Keratinocyte (primary cell): ENCODE measurements at regions not wholly inside any gene's neighbourhood (a gene's known extent, or its start where the extent isn't known, plus 50 kb on each side); places are given as distances from the start of the nearest gene placed in this dataset.

ENCODE experiments used
- DNase-seq: peaks from one replicate; pipeline ENCODE4 v3.0.0-alpha.2; 2011; ENCODE audit warnings: low read depth, missing footprints, low spot score
- FAIRE-seq: peaks from 2 replicates; lab custom pipeline; 2011; peaks lifted over from hg19 to GRCh38; lab: Jason Lieb, UNC
- H2AFZ ChIP-seq: 2 replicates; pipeline ENCODE4 v1.6.0; 2012; ENCODE audit warnings: low read length, control low read depth, inconsistent platforms; ENCODE audit not compliant: control insufficient read depth
- H3K27ac ChIP-seq: 2 replicates; pipeline ENCODE4 v1.5.1; 2011; ENCODE audit warnings: low read length; ENCODE audit not compliant: control insufficient read depth, insufficient read depth
- H3K27me3 ChIP-seq: 3 replicates; pipeline ENCODE4 v1.6.0; 2011; ENCODE audit warnings: low read length; ENCODE audit not compliant: control insufficient read depth, insufficient read depth; ENCODE audit errors: extremely low read depth
- H3K36me3 ChIP-seq, 2 experiments: 2 replicates in 1 of 2; 3 replicates in 1 of 2; pipeline ENCODE4 v1.5.1; 2011; ENCODE audit warnings: low read length in 2 of 2, mild to moderate bottlenecking in 1 of 2; ENCODE audit not compliant: control insufficient read depth in 2 of 2, insufficient read depth in 2 of 2; ENCODE audit errors: extremely low read depth in 1 of 2
- H3K4me1 ChIP-seq: 3 replicates; pipeline ENCODE4 v1.5.1; 2011; ENCODE audit warnings: low read length; ENCODE audit not compliant: control insufficient read depth, insufficient read depth; ENCODE audit errors: extremely low read depth
- H3K4me2 ChIP-seq: 3 replicates; pipeline ENCODE4 v1.6.0; 2011; ENCODE audit warnings: low read depth, low read length; ENCODE audit not compliant: control insufficient read depth, insufficient read depth; ENCODE audit errors: extremely low read depth
- H3K4me3 ChIP-seq, 3 experiments: fragments of 200-600 bp in 1 of 3; sonication (generic) in 1 of 3; 2 replicates in 2 of 3; 3 replicates in 1 of 3; pipeline ENCODE4 v1.5.1; 2011 to 2016; ENCODE audit warnings: low read length in 3 of 3, mild to moderate bottlenecking in 3 of 3, control low read depth in 2 of 3, inconsistent platforms in 1 of 3, low read depth in 1 of 3, mixed read lengths in 1 of 3, mixed run types in 1 of 3, moderate library complexity in 1 of 3; ENCODE audit not compliant: control insufficient read depth in 2 of 3, insufficient read depth in 2 of 3; ENCODE audit errors: extremely low read depth in 1 of 3
- H3K79me2 ChIP-seq: 2 replicates; pipeline ENCODE4 v1.6.0; 2012; ENCODE audit warnings: low read length; ENCODE audit not compliant: control insufficient read depth, insufficient read depth
- H3K9ac ChIP-seq: 3 replicates; pipeline ENCODE4 v1.6.0; 2011; ENCODE audit warnings: low read length; ENCODE audit not compliant: control insufficient read depth, insufficient read depth; ENCODE audit errors: extremely low read depth
- H3K9me1 ChIP-seq: 3 replicates; pipeline ENCODE4 v1.6.0; 2011; ENCODE audit warnings: low read length; ENCODE audit not compliant: control insufficient read depth, insufficient read depth; ENCODE audit errors: extremely low read depth
- H3K9me3 ChIP-seq: 2 replicates; pipeline ENCODE4 v1.5.1; 2012; ENCODE audit warnings: low read depth, low read length; ENCODE audit not compliant: control insufficient read depth
- H4K20me1 ChIP-seq: 3 replicates; pipeline ENCODE4 v1.6.0; 2011; ENCODE audit warnings: low read length; ENCODE audit not compliant: control insufficient read depth, insufficient read depth; ENCODE audit errors: extremely low read depth
- EZH2 ChIP-seq: IDR thresholded peaks from one replicate; pipeline ENCODE4 v1.6.1; 2012; ENCODE audit warnings: inconsistent platforms, mild to moderate bottlenecking, low read length, moderate library complexity
- dilution Hi-C: fragments of 300-500 bp; cut with MboI; formaldehyde crosslinking; loops from one replicate; pipeline ENCODE4 v1.7.0; 2020; ENCODE audit warnings: low sequenced_read_pairs; ENCODE audit not compliant: extremely low pct_ligation_motif_present
- TF ChIP-seq, protein P1 (sequence below), 3 experiments: IDR thresholded peaks in 1 of 3; conservative IDR thresholded peaks in 1 of 3; optimal IDR thresholded peaks in 1 of 3; 2 replicates in 2 of 3; 3 replicates in 1 of 3; pipeline versions ENCODE3 to v1.5.1; 2011; ENCODE audit warnings: low read length in 3 of 3, mild to moderate bottlenecking in 3 of 3, moderate library complexity in 2 of 3, control low read depth in 1 of 3, inconsistent platforms in 1 of 3; ENCODE audit not compliant: insufficient read depth in 2 of 3; ENCODE audit errors: extremely low read depth in 1 of 3

DNA sequence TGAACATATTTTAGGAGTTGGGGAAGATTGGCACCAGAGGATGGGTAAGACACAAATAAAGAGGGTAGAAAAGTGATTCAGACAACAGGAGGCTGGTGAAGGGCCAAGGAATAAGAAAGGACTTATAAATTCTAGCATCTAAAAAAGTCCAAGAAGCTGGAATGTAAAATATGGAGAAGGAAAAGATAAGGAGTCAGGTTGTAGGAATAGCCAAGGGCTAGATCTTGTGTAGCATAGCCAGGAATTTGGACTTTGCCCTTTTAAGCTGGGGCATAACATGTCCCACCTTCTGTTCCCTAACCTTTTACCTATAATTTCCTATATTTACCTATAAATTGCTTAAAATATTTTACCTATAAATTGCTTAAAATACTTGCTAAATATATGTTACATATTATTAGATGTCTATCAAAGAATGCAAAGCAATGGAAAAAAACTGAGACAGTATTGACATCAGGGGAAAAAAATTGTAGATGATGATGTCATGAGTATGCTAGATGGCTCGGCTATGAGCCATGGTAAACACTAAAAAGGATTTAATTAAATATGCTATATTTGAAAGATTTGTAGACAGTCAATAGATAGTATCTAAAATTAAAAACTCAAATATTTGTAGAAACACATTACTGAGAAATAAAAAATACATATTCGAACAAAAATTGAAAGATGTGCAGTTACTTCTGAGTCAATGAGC, 99.7 kb upstream of the PLEKHG7 start:
- TF ChIP-seq EZH2: no peak
- TF ChIP-seq, protein P1, sequence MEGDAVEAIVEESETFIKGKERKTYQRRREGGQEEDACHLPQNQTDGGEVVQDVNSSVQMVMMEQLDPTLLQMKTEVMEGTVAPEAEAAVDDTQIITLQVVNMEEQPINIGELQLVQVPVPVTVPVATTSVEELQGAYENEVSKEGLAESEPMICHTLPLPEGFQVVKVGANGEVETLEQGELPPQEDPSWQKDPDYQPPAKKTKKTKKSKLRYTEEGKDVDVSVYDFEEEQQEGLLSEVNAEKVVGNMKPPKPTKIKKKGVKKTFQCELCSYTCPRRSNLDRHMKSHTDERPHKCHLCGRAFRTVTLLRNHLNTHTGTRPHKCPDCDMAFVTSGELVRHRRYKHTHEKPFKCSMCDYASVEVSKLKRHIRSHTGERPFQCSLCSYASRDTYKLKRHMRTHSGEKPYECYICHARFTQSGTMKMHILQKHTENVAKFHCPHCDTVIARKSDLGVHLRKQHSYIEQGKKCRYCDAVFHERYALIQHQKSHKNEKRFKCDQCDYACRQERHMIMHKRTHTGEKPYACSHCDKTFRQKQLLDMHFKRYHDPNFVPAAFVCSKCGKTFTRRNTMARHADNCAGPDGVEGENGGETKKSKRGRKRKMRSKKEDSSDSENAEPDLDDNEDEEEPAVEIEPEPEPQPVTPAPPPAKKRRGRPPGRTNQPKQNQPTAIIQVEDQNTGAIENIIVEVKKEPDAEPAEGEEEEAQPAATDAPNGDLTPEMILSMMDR (optimal IDR thresholded peaks at IDR 0.05 in 1 of 3, IDR thresholded peaks at IDR 0.05 in 1 of 3, conservative IDR thresholded peaks at IDR 0.05 in 1 of 3; ENCODE audit: extremely low read depth in 1 of 3, insufficient read depth in 2 of 3, low read length in 3 of 3): no peak
- peaks cover 9% of the 10 kb centered on the region for H3K9me3 ChIP-seq
- H2AFZ ChIP-seq: peak overlapping the region; percentile 32
- peak overlapping the region; percentile 87 for H3K27ac ChIP-seq
- H3K9me1 ChIP-seq: no peaks in the 10 kb centered on the region
- H3K4me3 ChIP-seq: peak overlapping the region in 1 of 3 experiments; percentile 9
- H3K4me1 ChIP-seq: peaks cover 18% of the 10 kb centered on the region
- H4K20me1 ChIP-seq: no peaks in the 10 kb centered on the region
- H3K36me3 ChIP-seq: no peaks in the 10 kb centered on the region
- peak overlapping the region; percentile 54 for H3K4me2 ChIP-seq
- H3K9ac ChIP-seq: peak overlapping the region; percentile 57
- DNase-seq (no peak), FAIRE-seq (no peak)
- dilution Hi-C loops: no loop called here
- H3K79me2 ChIP-seq: no peaks in the 10 kb centered on the region
- H3K27me3 ChIP-seq: no peaks in the 10 kb centered on the region

DNA sequence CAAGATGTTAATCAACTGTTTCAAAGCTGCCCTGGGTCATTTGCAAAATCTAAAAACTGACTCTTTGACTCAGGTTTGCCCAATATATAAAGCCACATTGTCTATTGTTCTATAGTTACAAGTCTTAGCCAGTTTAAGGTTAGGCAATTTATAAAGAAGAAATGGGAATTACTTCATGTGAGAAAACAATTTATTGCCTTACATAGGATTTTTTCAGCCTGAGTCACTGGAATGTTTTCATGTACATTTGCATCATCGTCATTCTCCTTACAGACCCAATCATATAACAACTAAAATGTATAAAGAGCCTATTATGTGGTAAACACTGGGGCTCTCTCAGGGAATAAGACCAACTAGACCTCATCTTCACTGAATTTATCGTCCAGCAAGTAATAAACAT, 100.3 kb upstream of the PLEKHG7 start:
- Histone ChIP-seq H3K9me1 (no peaks in the 10 kb centered on the region), H3K9me3 (peaks cover 9% of the 10 kb centered on the region), H3K4me2 (peak overlapping the region; percentile 54), H3K9ac (peak overlapping the region; percentile 57), H3K79me2 (no peaks in the 10 kb centered on the region), H3K4me3 (peak overlapping the region in 1 of 3 experiments; percentile 9), H3K27me3 (no peaks in the 10 kb centered on the region), H3K36me3 (no peaks in the 10 kb centered on the region), H3K4me1 (peaks cover 23% of the 10 kb centered on the region), H2AFZ (peak overlapping the region; percentile 32), H4K20me1 (no peaks in the 10 kb centered on the region), H3K27ac (peak overlapping the region; percentile 87)
- peak; percentile 84 for DNase-seq
- TF ChIP-seq, protein P1 (optimal IDR thresholded peaks at IDR 0.05 in 1 of 3, IDR thresholded peaks at IDR 0.05 in 1 of 3, conservative IDR thresholded peaks at IDR 0.05 in 1 of 3; ENCODE audit: extremely low read depth in 1 of 3, insufficient read depth in 2 of 3, low read length in 3 of 3): no peak
- no peak for TF ChIP-seq EZH2
- peak; percentile 67 for FAIRE-seq
- dilution Hi-C loops: no loop called here
